Small intestine (tissue), 7 donors: ENCODE measurements at regions not wholly inside any gene's neighbourhood (a gene's known extent, or its start where the extent isn't known, plus 50 kb on each side); places are given as distances from the start of the nearest gene placed in this dataset.

Experiments used
- DNase-seq, 2 donors: peaks; one replicate each; pipeline versions ENCODE4 v3.0.0 to v3.0.0-alpha.2; 2013
- FAIRE-seq: peaks from 2 replicates; lab custom pipeline; 2012; peaks lifted over from hg19 to GRCh38; lab: Jason Lieb, UNC
- H3K27ac ChIP-seq, 3 donors: one replicate each; pipeline ENCODE4 v1.5.1; 2013; ENCODE audit warnings: low read length in 2 of 3, mild to moderate bottlenecking in 2 of 3, control low read depth in 1 of 3, inconsistent platforms in 1 of 3, low read depth in 1 of 3, moderate library complexity in 1 of 3
- H3K27me3 ChIP-seq, 3 donors: one replicate each; pipeline ENCODE4 v1.6.1; 2013; ENCODE audit warnings: low read length in 3 of 3, inconsistent platforms in 1 of 3; ENCODE audit not compliant: control insufficient read depth in 3 of 3, insufficient read depth in 3 of 3
- H3K36me3 ChIP-seq, 3 donors: one replicate each; pipeline ENCODE4 v1.6.1; 2013; ENCODE audit warnings: low read length in 3 of 3, inconsistent platforms in 1 of 3, low read depth in 1 of 3, mild to moderate bottlenecking in 1 of 3, moderate library complexity in 1 of 3; ENCODE audit not compliant: control insufficient read depth in 3 of 3, insufficient read depth in 2 of 3
- H3K4me1 ChIP-seq, 3 donors: one replicate each; pipeline ENCODE4 v1.6.1; 2013; ENCODE audit warnings: low read length in 2 of 3, inconsistent platforms in 1 of 3, low read depth in 1 of 3, mild to moderate bottlenecking in 1 of 3, moderate library complexity in 1 of 3; ENCODE audit not compliant: control insufficient read depth in 3 of 3, insufficient read depth in 2 of 3
- H3K4me3 ChIP-seq, 3 donors: one replicate each; pipeline ENCODE4 v1.5.1; 2013; ENCODE audit warnings: low read length in 3 of 3, control low read depth in 1 of 3, inconsistent platforms in 1 of 3, low read depth in 1 of 3, mild to moderate bottlenecking in 1 of 3, moderate library complexity in 1 of 3
- H3K9me3 ChIP-seq, 2 donors: one replicate each; pipeline ENCODE4 v1.6.1; 2013; ENCODE audit warnings: low read depth in 1 of 2, low read length in 1 of 2; ENCODE audit not compliant: control insufficient read depth in 2 of 2, insufficient read depth in 1 of 2
- WGBS, 3 donors: extraction: QIAGEN DNeasy Blood & Tissue Kit; methylation state at CpG; one replicate each; pipeline ENCODE4 v1.1.7; 2013; 5-methylcytosine and 5-hydroxymethylcytosine counted together
- donor health status: healthy with polysubstance abuse.
- donor health status: control.
- donor health status: control.
- donor health status: Bipolar disorder and iron deficiency.
- donor health status: healthy.

- FAIRE-seq, result no peak
- Histone ChIP-seq H3K27me3 (no peaks in the 10 kb centered on the region), H3K27ac (no peak overlapping the region), H3K36me3 (no peaks in the 10 kb centered on the region), H3K9me3 (peaks cover 0 to 3% of the 10 kb centered on the region in 2 donors), H3K4me3 (no peak overlapping the region), H3K4me1 (no peaks in the 10 kb centered on the region)
- peak in 1 of 2 donors; percentile 33 for DNase-seq
- 46 to 67% (median 58%) methylated on average over 4 of the region's 4 CpGs for WGBS, 3 donors
These were observed 267.9 kb downstream of the SHQ1 start for GRCh38 chr3:72580246-72580756.

DNA sequence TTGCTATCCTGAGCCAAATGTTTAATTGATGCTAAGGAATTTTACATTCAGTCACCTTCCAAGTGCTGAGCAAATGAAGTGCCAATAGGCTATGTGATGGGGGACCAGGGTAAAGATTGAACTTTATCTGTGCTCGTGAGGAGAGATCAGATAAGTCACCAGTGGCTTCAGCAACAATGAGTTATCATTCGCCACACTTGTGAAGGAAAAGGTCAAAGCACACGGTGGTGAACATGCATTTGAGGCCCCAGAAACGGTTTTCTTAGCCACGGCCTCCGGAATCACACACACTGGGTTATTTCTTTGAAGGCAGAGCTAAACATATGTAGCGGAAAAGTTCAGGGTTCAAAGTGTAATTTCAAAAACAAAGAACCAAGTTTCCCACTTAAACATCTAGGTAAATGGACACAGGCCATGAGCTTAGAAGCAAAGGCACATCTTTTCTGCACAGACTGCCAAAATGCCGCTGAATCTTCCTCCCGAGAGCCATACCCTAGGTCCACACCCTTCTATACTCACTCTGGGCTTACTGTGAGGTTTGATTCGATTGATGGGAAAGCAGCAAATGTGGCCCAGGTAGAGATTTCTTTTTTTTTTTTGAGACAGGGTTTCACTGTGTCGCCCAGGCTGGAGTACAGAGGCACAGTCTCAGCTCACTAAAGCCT, 268.5 kb downstream of the SHQ1 start:
- Histone ChIP-seq H3K4me1 (no peaks in the 10 kb centered on the region), H3K9me3 (peaks cover 0 to 3% of the 10 kb centered on the region in 2 donors), H3K36me3 (no peaks in the 10 kb centered on the region), H3K27me3 (no peaks in the 10 kb centered on the region), H3K4me3 (no peak overlapping the region), H3K27ac (no peak overlapping the region)
- whole genome bisulfite sequencing, 3 donors, result 61 to 79% (median 69%) methylated on average over 11 of the region's 11 CpGs
- FAIRE-seq (no peak), DNase-seq (no peak)

DNA sequence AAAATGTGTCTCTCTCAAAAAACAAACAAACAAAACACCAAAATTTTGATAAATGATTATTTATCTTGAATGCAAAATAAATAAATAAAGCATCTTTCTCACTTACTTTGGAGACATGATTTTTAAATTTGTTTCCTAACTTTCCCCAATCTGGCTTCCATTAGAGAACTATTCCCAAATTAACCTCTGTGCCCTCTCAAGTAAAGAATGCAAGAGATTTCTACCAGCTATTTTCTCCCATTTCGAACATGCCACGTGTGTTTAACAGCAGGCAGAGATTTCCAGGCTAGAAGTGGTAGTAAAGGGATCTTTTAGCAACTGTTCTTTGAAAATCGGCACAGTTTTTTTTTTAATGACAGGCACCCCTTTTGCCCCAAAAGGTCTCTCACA, 269.1 kb downstream of the SHQ1 start:
- WGBS, 3 donors, result 76 to 84% (median 78%) methylated on average over 3 of the region's 3 CpGs
- DNase-seq (no peak), FAIRE-seq (no peak)
- Histone ChIP-seq H3K36me3 (no peaks in the 10 kb centered on the region), H3K4me1 (no peaks in the 10 kb centered on the region), H3K27ac (no peak overlapping the region), H3K9me3 (peaks cover 0 to 3% of the 10 kb centered on the region in 2 donors), H3K4me3 (no peak overlapping the region), H3K27me3 (no peaks in the 10 kb centered on the region)

DNA sequence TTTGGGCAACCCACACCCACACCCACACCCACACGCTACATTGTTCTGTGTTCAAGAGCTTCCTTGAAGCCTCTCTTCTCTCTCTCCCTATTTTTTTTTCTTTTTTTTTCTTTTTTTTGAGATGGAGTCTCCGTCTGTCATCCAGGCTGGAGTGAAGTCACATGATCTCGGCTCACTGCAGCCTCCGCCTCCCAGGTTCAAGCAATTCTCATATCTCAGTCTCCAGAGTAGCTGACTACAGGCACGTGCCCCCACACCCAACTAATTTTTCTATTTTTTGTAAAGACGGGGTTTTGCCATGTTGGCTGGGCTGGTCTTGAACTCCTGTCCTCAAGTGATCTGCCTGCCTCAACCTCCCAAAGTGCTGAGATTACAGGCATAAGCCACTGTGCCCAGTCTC, 271.1 kb downstream of the SHQ1 start:
- Histone ChIP-seq H3K27me3 (no peaks in the 10 kb centered on the region), H3K36me3 (no peaks in the 10 kb centered on the region), H3K9me3 (peaks cover 0 to 3% of the 10 kb centered on the region in 2 donors), H3K4me3 (no peak overlapping the region), H3K27ac (no peak overlapping the region), H3K4me1 (no peaks in the 10 kb centered on the region)
- DNase-seq, result no peak
- FAIRE-seq, result no peak
- WGBS, 3 donors, result 92 to 93% (median 93%) methylated on average over 6 of the region's 6 CpGs

DNA sequence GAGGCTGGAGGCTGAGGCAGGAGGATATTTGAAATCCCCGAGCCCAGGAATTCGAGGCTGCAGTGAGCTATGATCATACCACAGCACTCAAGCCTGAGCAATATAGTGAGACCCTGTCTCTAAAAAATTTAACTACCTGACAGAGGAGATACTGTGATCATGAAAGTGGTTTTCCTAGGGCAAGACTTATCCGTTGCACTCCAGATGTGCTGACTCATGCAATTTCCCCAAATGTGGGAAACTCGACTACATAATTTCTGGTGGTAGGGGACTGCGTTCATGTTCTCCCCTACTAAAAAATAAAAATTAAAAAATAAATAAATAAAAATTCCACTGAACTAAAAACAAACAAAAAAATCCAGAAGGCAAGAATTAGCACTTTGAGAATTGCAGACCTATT, 271.7 kb downstream of the SHQ1 start:
- Histone ChIP-seq H3K27me3 (no peaks in the 10 kb centered on the region), H3K4me3 (no peak overlapping the region), H3K27ac (no peak overlapping the region), H3K9me3 (peaks cover 0 to 3% of the 10 kb centered on the region in 2 donors), H3K4me1 (peaks cover 0 to 2% (median 0%) of the 10 kb centered on the region in 3 donors), H3K36me3 (no peaks in the 10 kb centered on the region)
- 83 to 89% (median 85%) methylated on average over 5 of the region's 5 CpGs for WGBS, 3 donors
- DNase-seq, result no peak
- no peak for FAIRE-seq

DNA sequence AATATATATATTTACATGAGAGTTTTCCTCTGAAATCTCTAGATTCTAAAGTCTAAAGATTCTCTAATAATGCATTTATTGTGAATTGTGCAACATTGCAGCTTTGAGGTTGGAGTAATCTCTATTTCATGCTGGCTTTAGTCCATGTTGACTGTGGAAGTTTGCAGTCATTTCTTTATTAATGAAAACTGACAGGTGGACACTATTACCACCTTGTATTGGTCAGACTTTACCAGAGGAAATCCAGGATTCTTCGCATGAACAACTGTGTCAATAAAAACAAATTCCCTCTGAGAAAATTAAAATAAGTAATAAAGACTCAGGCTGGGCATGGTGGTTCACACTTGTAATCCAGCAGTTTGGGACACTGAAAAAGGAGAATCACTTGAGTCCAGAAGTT, 274.1 kb downstream of the SHQ1 start:
- FAIRE-seq (no peak), DNase-seq (no peak)
- H3K4me1 ChIP-seq, result peaks cover 0 to 12% (median 2%) of the 10 kb centered on the region in 3 donors
- no peaks in the 10 kb centered on the region for H3K9me3 ChIP-seq
- no peaks in the 10 kb centered on the region for H3K36me3 ChIP-seq
- no peaks in the 10 kb centered on the region for H3K27me3 ChIP-seq
- no peak overlapping the region for H3K27ac ChIP-seq
- no peak overlapping the region for H3K4me3 ChIP-seq
- 87 to 97% (median 91%) methylated on average over 1 of the region's 1 CpG for WGBS, 3 donors

GRCh38 chr3:72573051-72573450, 275.2 kb downstream of the SHQ1 start:
- 86 to 93% (median 90%) methylated on average over 13 of the region's 13 CpGs for WGBS, 3 donors
- no peaks in the 10 kb centered on the region for H3K27me3 ChIP-seq
- no peaks in the 10 kb centered on the region for H3K36me3 ChIP-seq
- no peak for DNase-seq
- no peak overlapping the region for H3K4me3 ChIP-seq
- FAIRE-seq, result no peak
- no peaks in the 10 kb centered on the region for H3K9me3 ChIP-seq
- H3K4me1 ChIP-seq, result peaks cover 0 to 16% (median 2%) of the 10 kb centered on the region in 3 donors
- no peak overlapping the region for H3K27ac ChIP-seq

DNA sequence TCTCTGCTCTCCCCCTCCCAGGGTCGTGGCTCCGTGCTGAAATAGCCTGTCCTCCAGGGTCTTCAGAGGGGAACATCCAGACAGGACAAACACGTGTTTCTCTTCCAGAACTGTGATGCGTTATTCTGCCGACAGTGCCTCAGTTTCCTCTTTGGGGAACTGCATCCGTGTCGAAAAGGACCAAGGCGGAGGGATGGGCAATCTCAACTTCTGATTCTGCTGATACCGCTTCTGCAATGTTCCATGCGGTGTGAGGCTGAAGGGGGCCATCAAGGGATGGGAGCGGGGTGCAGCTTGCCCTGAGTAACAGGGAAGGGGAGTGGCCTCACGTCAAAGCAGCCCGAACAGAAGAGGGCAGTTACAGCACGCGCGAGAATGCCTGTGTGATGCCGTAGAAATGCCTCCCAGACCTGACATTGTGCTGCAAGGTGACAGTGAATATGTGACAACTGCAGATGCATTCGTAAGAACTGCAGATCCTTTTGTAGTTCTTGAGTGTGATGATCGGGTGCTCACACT, 275.7 kb downstream of the SHQ1 start:
- Histone ChIP-seq H3K4me1 (peaks cover 0 to 21% (median 3%) of the 10 kb centered on the region in 3 donors), H3K27ac (no peak overlapping the region), H3K27me3 (no peaks in the 10 kb centered on the region), H3K9me3 (no peaks in the 10 kb centered on the region), H3K4me3 (no peak overlapping the region), H3K36me3 (no peaks in the 10 kb centered on the region)
- DNase-seq (no peak), FAIRE-seq (no peak)
- WGBS, 3 donors, result 85 to 89% (median 89%) methylated on average over 19 of the region's 19 CpGs
